Spleen (tissue), 11 donors: ENCODE measurements at regions not wholly inside any gene's neighbourhood (a gene's known extent, or its start where the extent isn't known, plus 50 kb on each side); places are given as distances from the start of the nearest gene placed in this dataset.

Experiments
- DNase-seq: peaks from one replicate; pipeline ENCODE4 v3.0.0-alpha.2; 2020
- H3K27ac ChIP-seq, 8 donors: fragments of 200-600 bp; sonication (generic) in 7 of 8; 1 replicate in 4 of 8; 2 replicates in 4 of 8; pipeline versions ENCODE4 v1.5.0 to v1.8.0; 2016 to 2021; ENCODE audit warnings: inconsistent platforms in 4 of 8, mild to moderate bottlenecking in 4 of 8, moderate library complexity in 1 of 8
- H3K27me3 ChIP-seq, 7 donors: fragments of 200-600 bp; sonication (generic) in 6 of 7; replicated peaks in 1 of 7; 1 replicate in 4 of 7; 2 replicates in 3 of 7; pipeline versions ENCODE4 v1.5.0 to v1.8.0; 2016 to 2021; ENCODE audit warnings: inconsistent platforms in 3 of 7, mild to moderate bottlenecking in 1 of 7
- H3K36me3 ChIP-seq, 6 donors: fragments of 200-600 bp; sonication (generic) in 5 of 6; 1 replicate in 4 of 6; 2 replicates in 2 of 6; pipeline versions ENCODE4 v1.5.0 to v1.8.0; 2016 to 2021; ENCODE audit warnings: inconsistent platforms in 2 of 6
- H3K4me1 ChIP-seq, 6 donors: fragments of 200-600 bp; sonication (generic) in 5 of 6; 1 replicate in 3 of 6; 2 replicates in 3 of 6; pipeline versions ENCODE4 v1.5.0 to v1.8.0; 2016 to 2021; ENCODE audit warnings: inconsistent platforms in 3 of 6
- H3K4me3 ChIP-seq, 8 donors: fragments of 200-600 bp; sonication (generic) in 7 of 8; 1 replicate in 4 of 8; 2 replicates in 4 of 8; pipeline versions ENCODE4 v1.5.0 to v1.8.0; 2016 to 2021; ENCODE audit warnings: inconsistent platforms in 4 of 8, mild to moderate bottlenecking in 4 of 8, moderate library complexity in 2 of 8
- H3K9me3 ChIP-seq, 8 donors: fragments of 200-600 bp; sonication (generic) in 7 of 8; 1 replicate in 4 of 8; 2 replicates in 4 of 8; pipeline versions ENCODE4 v1.5.0 to v1.8.0; 2016 to 2021; ENCODE audit warnings: inconsistent platforms in 4 of 8
- CTCF ChIP-seq, 11 experiments: fragments of 200-600 bp in 7 of 11; fragments of 450-650 bp in 4 of 11; sonication (generic) in 4 of 11; IDR thresholded peaks in 8 of 11; conservative IDR thresholded peaks in 3 of 11; 1 replicate in 7 of 11; 2 replicates in 4 of 11; pipeline versions ENCODE4 v1.4.0 to v1.8.0; 2016 to 2021; ENCODE audit warnings: antibody characterized with exemption in 11 of 11, inconsistent platforms in 4 of 11, mild to moderate bottlenecking in 1 of 11
- POLR2A ChIP-seq, 3 donors: fragments of 450-650 bp; IDR thresholded peaks; one replicate each; pipeline ENCODE4 v1.5.1; 2017; ENCODE audit warnings: antibody characterized with exemption in 3 of 3, mild to moderate bottlenecking in 1 of 3
- POLR2AphosphoS5 ChIP-seq, 3 donors: sonication (generic); formaldehyde crosslinking; IDR thresholded peaks; one replicate each; pipeline ENCODE4 v1.5.1; 2017; ENCODE audit warnings: antibody characterized with exemption in 3 of 3
- WGBS, 5 donors: extraction: QIAGEN DNeasy Blood & Tissue Kit in 3 of 5; methylation state at CpG; one replicate each; pipeline versions ENCODE4 v1.1.5 to v1.1.7; 2013 to 2018; 5-methylcytosine and 5-hydroxymethylcytosine counted together
- intact Hi-C: fragments of 100-400 bp; cut with DNase I; formaldehyde crosslinking; loops from one replicate; pipeline ENCODE4 v1.15.0; 2023; ENCODE audit warnings: low total_unique reads
- donor health status: healthy with polysubstance abuse.
- donor health status: DM: no; HTN: no; CAD: no; lungs with moderate emphysema.
- donor health status: DM: no; HTN: no; CAD: no.
- donor health status: Bipolar disorder and iron deficiency.
- donor health status: healthy.
- donor health status: DM: no; HTN: no; CAD: no.
- donor health status: DM: yes; HTN: yes; CAD: no.

- Histone ChIP-seq H3K9me3 (no peaks in the 10 kb centered on the region), H3K36me3 (no peaks in the 10 kb centered on the region), H3K27me3 (no peaks in the 10 kb centered on the region), H3K27ac (no peak overlapping the region), H3K4me1 (no peaks in the 10 kb centered on the region), H3K4me3 (no peak overlapping the region)
- DNase-seq, result no peak
- WGBS, 5 donors, result 59 to 97% (median 87%) methylated on average over 3 of the region's 3 CpGs
- TF ChIP-seq POLR2AphosphoS5 (IDR thresholded peaks at IDR 0.05), result no peak
- no peak for TF ChIP-seq CTCF (IDR thresholded peaks at IDR 0.05 in 8 of 11, conservative IDR thresholded peaks at IDR 0.05 in 3 of 11)
- no peak for TF ChIP-seq POLR2A (IDR thresholded peaks at IDR 0.05)
- intact Hi-C loops, result no loop called here
Measured at GRCh38 chr4:148951346-148951745, 509.1 kb upstream of the NR3C2 start.

- H3K36me3 ChIP-seq, result no peaks in the 10 kb centered on the region
- intact Hi-C loops, result no loop called here
- H3K4me1 ChIP-seq, result no peaks in the 10 kb centered on the region
- 79 to 85% (median 83%) methylated on average over 1 of the region's 1 CpG for WGBS, 5 donors
- no peak overlapping the region for H3K4me3 ChIP-seq
- DNase-seq, result no peak
- H3K9me3 ChIP-seq, result peaks cover 0 to 8% (median 0%) of the 10 kb centered on the region in 8 donors
- H3K27me3 ChIP-seq, result no peaks in the 10 kb centered on the region
- TF ChIP-seq CTCF (IDR thresholded peaks at IDR 0.05 in 8 of 11, conservative IDR thresholded peaks at IDR 0.05 in 3 of 11) (no peak), POLR2AphosphoS5 (IDR thresholded peaks at IDR 0.05) (no peak), POLR2A (IDR thresholded peaks at IDR 0.05) (no peak)
- no peak overlapping the region for H3K27ac ChIP-seq
Measured at GRCh38 chr4:148946271-148946670, 504.1 kb upstream of the NR3C2 start.

DNA sequence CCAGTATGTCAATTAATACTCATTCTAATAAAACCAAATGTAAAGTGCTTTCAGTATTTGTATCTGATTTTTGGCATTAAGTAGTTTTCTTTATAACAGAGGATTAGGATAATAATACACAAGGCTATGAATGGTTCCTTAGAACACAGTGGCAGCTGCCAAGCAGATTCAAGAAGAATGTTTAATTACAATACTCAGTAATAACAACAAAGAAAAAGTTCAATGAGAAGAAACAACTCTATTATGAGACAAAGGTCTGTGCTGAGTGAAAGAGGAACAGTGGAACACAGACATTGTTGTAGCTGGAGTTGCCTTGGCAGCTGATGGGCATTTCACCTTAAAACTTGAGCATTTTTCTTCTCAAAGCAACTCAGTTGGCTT lies 502.6 kb upstream of the NR3C2 start:
- Histone ChIP-seq H3K36me3 (no peaks in the 10 kb centered on the region), H3K4me3 (no peak overlapping the region), H3K27ac (no peak overlapping the region), H3K9me3 (peaks cover 0 to 8% (median 0%) of the 10 kb centered on the region in 8 donors), H3K27me3 (no peaks in the 10 kb centered on the region), H3K4me1 (no peaks in the 10 kb centered on the region)
- no peak for TF ChIP-seq POLR2AphosphoS5 (IDR thresholded peaks at IDR 0.05)
- no peak for TF ChIP-seq CTCF (IDR thresholded peaks at IDR 0.05 in 8 of 11, conservative IDR thresholded peaks at IDR 0.05 in 3 of 11)
- no peak for TF ChIP-seq POLR2A (IDR thresholded peaks at IDR 0.05)
- intact Hi-C loops, result no loop called here
- DNase-seq, result no peak

DNA sequence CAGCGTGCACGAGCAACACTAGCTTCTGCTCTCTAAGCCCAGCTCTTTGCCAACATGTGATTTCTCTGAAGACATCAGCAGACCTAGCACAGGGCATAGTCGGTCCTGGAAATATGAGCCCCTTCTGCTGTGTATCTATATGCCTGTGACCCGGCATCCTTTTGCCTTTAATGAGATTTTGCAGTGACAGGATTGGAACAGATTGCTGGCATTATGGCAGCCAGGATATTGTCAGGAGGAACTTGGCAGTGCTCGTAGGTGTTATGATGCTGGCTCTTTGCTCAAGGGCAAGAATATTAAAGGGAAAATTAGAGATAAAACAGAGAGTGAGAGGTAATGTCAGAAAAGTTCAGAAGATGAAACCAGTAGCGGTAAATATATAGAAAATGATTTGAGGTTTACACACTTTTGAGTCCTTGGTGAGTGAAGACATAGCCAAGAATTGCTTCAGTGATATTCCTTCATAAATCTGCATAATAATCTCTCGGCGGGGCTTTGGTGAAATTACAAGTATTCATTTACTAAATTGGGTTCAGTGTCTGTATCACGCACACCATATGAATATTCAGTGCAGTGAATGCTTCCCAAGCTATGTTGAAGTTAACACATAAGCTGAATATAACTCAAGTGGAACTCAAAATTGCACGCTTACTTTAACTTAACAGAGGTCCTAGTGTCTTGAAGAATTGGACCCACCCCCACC lies 502.1 kb upstream of the NR3C2 start:
- no peak overlapping the region for H3K27ac ChIP-seq
- no peaks in the 10 kb centered on the region for H3K36me3 ChIP-seq
- H3K4me3 ChIP-seq, result no peak overlapping the region
- intact Hi-C loops, result no loop called here
- no peak for DNase-seq
- H3K4me1 ChIP-seq, result no peaks in the 10 kb centered on the region
- peaks cover 0 to 8% (median 0%) of the 10 kb centered on the region in 8 donors for H3K9me3 ChIP-seq
- WGBS, 5 donors, result 85 to 90% (median 87%) methylated on average over 10 of the region's 10 CpGs
- TF ChIP-seq POLR2A (IDR thresholded peaks at IDR 0.05) (no peak), POLR2AphosphoS5 (IDR thresholded peaks at IDR 0.05) (no peak), CTCF (IDR thresholded peaks at IDR 0.05 in 8 of 11, conservative IDR thresholded peaks at IDR 0.05 in 3 of 11) (no peak)
- H3K27me3 ChIP-seq, result no peaks in the 10 kb centered on the region
